ENCODE measurements at regions not wholly inside any gene's neighbourhood (a gene's known extent, or its start where the extent isn't known, plus 50 kb on each side); places are given as distances from the start of the nearest gene placed in this dataset.
A peak's percentile ranks its signal among the peaks of the same experiment; 100 is the strongest.

DNA sequence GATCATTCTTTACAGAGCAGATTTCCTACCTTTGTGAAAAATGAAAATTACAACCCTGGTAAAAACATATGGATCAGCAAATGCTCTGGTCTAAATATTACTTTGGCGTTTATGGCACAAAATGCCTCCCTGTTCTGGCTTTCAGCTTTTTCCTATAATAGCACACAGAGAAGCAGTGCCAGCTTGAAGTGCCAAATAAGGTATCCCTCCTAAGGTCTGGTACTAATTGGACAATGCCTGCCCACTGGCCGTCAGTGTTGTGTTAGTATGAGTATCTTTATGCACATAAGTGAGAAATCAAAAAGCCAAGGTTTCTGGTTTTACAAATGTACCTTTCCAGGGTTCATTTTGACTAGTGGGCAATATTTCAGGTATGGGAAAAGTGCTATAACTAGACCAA lies 1293.7 kb upstream of the FAM98A start (continued):
- TF ChIP-seq KAT7 (CRISPR knock-in tag; IDR thresholded peaks at IDR 0.05; ENCODE audit: borderline replicate concordance) (no peak), ZNF232 (CRISPR knock-in tag; IDR thresholded peaks at IDR 0.05) (no peak)
- TF ChIP-seq, protein P1, sequence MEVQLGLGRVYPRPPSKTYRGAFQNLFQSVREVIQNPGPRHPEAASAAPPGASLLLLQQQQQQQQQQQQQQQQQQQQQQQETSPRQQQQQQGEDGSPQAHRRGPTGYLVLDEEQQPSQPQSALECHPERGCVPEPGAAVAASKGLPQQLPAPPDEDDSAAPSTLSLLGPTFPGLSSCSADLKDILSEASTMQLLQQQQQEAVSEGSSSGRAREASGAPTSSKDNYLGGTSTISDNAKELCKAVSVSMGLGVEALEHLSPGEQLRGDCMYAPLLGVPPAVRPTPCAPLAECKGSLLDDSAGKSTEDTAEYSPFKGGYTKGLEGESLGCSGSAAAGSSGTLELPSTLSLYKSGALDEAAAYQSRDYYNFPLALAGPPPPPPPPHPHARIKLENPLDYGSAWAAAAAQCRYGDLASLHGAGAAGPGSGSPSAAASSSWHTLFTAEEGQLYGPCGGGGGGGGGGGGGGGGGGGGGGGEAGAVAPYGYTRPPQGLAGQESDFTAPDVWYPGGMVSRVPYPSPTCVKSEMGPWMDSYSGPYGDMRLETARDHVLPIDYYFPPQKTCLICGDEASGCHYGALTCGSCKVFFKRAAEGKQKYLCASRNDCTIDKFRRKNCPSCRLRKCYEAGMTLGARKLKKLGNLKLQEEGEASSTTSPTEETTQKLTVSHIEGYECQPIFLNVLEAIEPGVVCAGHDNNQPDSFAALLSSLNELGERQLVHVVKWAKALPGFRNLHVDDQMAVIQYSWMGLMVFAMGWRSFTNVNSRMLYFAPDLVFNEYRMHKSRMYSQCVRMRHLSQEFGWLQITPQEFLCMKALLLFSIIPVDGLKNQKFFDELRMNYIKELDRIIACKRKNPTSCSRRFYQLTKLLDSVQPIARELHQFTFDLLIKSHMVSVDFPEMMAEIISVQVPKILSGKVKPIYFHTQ (CRISPR knock-in tag; IDR thresholded peaks at IDR 0.05): no peak

DNA sequence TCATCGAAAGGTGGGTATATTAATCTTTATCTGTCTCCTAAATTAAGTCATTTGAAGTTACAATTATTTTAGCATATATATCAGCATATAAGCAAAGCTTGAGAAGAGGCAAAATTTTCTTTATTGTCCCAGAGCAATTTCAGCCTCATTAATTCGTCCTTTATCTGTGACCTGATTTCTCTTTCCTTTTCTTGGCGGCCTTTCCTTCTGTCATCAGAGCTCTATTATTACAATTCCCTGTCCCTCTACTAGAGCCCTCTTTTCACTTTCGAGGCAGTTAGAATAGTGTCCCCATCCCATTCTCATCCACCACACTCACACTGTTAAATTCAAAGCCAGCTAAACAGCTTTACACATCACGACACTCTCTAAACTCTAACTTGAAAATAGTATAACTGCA lies 1293.2 kb upstream of the FAM98A start:
- TF ChIP-seq ZBTB21 (CRISPR knock-in tag; IDR thresholded peaks at IDR 0.05; ENCODE audit: borderline replicate concordance) (no peak), TEAD4 (CRISPR knock-in tag; IDR thresholded peaks at IDR 0.05) (no peak), ZNF671 (CRISPR knock-in tag; IDR thresholded peaks at IDR 0.05) (no peak)
- TF ChIP-seq, protein P2, sequence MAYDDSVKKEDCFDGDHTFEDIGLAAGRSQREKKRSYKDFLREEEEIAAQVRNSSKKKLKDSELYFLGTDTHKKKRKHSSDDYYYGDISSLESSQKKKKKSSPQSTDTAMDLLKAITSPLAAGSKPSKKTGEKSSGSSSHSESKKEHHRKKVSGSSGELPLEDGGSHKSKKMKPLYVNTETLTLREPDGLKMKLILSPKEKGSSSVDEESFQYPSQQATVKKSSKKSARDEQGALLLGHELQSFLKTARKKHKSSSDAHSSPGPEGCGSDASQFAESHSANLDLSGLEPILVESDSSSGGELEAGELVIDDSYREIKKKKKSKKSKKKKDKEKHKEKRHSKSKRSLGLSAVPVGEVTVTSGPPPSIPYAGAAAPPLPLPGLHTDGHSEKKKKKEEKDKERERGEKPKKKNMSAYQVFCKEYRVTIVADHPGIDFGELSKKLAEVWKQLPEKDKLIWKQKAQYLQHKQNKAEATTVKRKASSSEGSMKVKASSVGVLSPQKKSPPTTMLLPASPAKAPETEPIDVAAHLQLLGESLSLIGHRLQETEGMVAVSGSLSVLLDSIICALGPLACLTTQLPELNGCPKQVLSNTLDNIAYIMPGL (CRISPR knock-in tag; IDR thresholded peaks at IDR 0.05): no peak
- TF ChIP-seq, protein P3, sequence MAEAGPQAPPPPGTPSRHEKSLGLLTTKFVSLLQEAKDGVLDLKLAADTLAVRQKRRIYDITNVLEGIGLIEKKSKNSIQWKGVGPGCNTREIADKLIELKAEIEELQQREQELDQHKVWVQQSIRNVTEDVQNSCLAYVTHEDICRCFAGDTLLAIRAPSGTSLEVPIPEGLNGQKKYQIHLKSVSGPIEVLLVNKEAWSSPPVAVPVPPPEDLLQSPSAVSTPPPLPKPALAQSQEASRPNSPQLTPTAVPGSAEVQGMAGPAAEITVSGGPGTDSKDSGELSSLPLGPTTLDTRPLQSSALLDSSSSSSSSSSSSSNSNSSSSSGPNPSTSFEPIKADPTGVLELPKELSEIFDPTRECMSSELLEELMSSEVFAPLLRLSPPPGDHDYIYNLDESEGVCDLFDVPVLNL (CRISPR knock-in tag; IDR thresholded peaks at IDR 0.05; ENCODE audit: borderline replicate concordance, low read depth): no peak
- H3K9me3 Mint-ChIP-seq: no peaks in the 10 kb centered on the region
- H3K4me1 Mint-ChIP-seq: no peaks in the 10 kb centered on the region
- DNase-seq (ENCODE audit: low spot score) (no peak), ATAC-seq (no peak)
- H3K36me3 Mint-ChIP-seq: no peaks in the 10 kb centered on the region
- no peak overlapping the region for H3K4me3 Mint-ChIP-seq
- ChIA-PET POLR2A (no interaction called here), CTCF (no interaction called here)
- H3K27me3 Mint-ChIP-seq (ENCODE audit: low read depth): no peaks in the 10 kb centered on the region
- no peak overlapping the region for H3K27ac Mint-ChIP-seq

DNA sequence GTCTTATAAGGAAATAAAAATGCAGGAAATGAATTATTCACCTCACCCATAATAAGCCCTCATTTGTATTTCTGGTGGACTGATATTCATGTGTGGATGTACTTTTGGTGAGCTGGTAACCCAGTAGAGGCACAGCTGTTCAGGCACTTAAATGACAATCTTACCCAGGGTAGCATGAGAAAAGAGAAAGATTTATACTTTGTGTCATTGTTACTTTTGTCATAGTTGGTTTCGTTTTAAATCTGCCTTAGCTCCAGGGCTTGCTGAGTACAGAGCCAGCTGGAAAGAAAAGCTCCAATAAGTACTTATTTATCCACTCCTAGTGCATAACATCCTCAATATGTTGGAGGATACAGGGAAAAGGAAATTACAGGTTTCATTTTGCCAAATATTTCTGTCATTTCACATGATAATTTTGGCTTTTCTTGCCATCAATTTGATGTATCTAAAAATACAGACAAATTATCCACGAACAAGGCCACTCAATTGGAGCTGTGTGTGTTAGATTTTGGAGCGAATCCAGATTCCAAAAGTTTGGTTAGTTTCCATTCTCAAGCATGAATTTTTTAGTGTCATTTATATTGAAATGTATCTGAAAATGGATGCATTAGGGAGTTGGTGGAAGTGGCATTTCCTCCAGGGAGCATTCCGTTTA lies 1276.1 kb upstream of the FAM98A start:
- ChIA-PET CTCF (no interaction called here), POLR2A (no interaction called here)
- TF ChIP-seq ZNF138 (CRISPR knock-in tag; conservative IDR thresholded peaks at IDR 0.05) (no peak), ZNF232 (CRISPR knock-in tag; IDR thresholded peaks at IDR 0.05) (no peak)
- TF ChIP-seq, protein P4, sequence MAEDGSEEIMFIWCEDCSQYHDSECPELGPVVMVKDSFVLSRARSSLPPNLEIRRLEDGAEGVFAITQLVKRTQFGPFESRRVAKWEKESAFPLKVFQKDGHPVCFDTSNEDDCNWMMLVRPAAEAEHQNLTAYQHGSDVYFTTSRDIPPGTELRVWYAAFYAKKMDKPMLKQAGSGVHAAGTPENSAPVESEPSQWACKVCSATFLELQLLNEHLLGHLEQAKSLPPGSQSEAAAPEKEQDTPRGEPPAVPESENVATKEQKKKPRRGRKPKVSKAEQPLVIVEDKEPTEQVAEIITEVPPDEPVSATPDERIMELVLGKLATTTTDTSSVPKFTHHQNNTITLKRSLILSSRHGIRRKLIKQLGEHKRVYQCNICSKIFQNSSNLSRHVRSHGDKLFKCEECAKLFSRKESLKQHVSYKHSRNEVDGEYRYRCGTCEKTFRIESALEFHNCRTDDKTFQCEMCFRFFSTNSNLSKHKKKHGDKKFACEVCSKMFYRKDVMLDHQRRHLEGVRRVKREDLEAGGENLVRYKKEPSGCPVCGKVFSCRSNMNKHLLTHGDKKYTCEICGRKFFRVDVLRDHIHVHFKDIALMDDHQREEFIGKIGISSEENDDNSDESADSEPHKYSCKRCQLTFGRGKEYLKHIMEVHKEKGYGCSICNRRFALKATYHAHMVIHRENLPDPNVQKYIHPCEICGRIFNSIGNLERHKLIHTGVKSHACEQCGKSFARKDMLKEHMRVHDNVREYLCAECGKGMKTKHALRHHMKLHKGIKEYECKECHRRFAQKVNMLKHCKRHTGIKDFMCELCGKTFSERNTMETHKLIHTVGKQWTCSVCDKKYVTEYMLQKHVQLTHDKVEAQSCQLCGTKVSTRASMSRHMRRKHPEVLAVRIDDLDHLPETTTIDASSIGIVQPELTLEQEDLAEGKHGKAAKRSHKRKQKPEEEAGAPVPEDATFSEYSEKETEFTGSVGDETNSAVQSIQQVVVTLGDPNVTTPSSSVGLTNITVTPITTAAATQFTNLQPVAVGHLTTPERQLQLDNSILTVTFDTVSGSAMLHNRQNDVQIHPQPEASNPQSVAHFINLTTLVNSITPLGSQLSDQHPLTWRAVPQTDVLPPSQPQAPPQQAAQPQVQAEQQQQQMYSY (CRISPR knock-in tag; IDR thresholded peaks at IDR 0.05): no peak
- DNase-seq (ENCODE audit: low spot score) (no peak), ATAC-seq (no peak)
- Mint-ChIP-seq H3K36me3 (no peaks in the 10 kb centered on the region), H3K4me3 (no peak overlapping the region), H3K9me3 (no peaks in the 10 kb centered on the region), H3K27ac (0 out of 2 replicates have a peak overlapping the region, but pooled peaks have one; percentile 32), H3K27me3 (ENCODE audit: low read depth) (no peaks in the 10 kb centered on the region), H3K4me1 (peaks cover 32% of the 10 kb centered on the region)

DNA sequence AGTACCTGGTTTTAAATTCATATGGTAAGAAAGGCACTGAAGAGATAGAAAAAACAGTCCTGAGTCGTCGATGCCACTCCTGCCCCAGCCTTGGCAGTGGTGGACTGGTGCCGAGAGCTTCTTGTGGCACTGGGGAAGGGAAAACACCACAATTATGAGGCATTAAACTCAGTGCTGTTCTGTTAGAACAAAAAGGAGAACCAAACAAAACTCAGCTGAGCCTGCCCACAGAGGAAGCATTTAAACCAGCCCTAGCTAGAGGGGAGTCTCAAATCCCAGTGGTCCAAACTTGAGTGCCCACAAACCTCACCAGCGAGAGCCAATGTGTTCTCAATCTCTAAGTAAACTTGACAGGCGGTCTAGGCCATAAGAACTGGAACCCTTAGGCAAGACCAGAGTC lies 1254.5 kb upstream of the FAM98A start:
- no peak overlapping the region for H3K4me3 Mint-ChIP-seq
- CTCF ChIA-PET: no interaction called here

More for the DNA sequence above, 1254.5 kb upstream of the FAM98A start:
- TF ChIP-seq NFE2L1 (CRISPR knock-in tag; IDR thresholded peaks at IDR 0.05): no peak
- TF ChIP-seq, protein P5, sequence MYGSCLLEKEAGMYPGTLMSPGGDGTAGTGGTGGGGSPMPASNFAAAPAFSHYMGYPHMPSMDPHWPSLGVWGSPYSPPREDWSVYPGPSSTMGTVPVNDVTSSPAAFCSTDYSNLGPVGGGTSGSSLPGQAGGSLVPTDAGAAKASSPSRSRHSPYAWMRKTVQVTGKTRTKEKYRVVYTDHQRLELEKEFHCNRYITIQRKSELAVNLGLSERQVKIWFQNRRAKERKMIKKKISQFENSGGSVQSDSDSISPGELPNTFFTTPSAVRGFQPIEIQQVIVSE (CRISPR knock-in tag; IDR thresholded peaks at IDR 0.05; ENCODE audit: borderline replicate concordance): no peak
- TF ChIP-seq NR3C1 (CRISPR knock-in tag; conservative IDR thresholded peaks at IDR 0.05; ENCODE audit: low read depth): no peak
- no peaks in the 10 kb centered on the region; the same call in 1 of the 2 replicates for H3K27me3 Mint-ChIP-seq (ENCODE audit: low read depth)
- POLR2A ChIA-PET: no interaction called here
- no peak overlapping the region for H3K27ac Mint-ChIP-seq
- no peaks in the 10 kb centered on the region for H3K4me1 Mint-ChIP-seq
- ATAC-seq (no peak), DNase-seq (ENCODE audit: low spot score) (no peak)
- no peaks in the 10 kb centered on the region for H3K36me3 Mint-ChIP-seq
- H3K9me3 Mint-ChIP-seq: peaks cover 41% of the 10 kb centered on the region

Measured in WTC11 (cell line).